ENCODE measurements at regions not wholly inside any gene's neighbourhood (a gene's known extent, or its start where the extent isn't known, plus 50 kb on each side); places are given as distances from the start of the nearest gene placed in this dataset.
"Not testable (repeated sequence)": the region's sequence is repeated elsewhere in the genome, so short reads cannot be mapped to it uniquely, and the experiment has no call there.

- DNase-seq (ENCODE audit: low read depth, low spot score) = no peak
These were observed 250.0 kb upstream of the PDZRN3 start for GRCh38 chr3:73874606-73875369.

GRCh38 chr3:73874161-73874560 is 249.4 kb upstream of the PDZRN3 start:
- no peak for DNase-seq (ENCODE audit: low read depth, low spot score)

- DNase-seq (ENCODE audit: low read depth, low spot score) = no peak
These were observed 244.1 kb upstream of the PDZRN3 start for GRCh38 chr3:73868688-73869315.

- DNase-seq (ENCODE audit: low read depth, low spot score) = no peak
These were observed 242.8 kb upstream of the PDZRN3 start for GRCh38 chr3:73867524-73867923.

GRCh38 chr3:73866846-73867245 is 242.1 kb upstream of the PDZRN3 start:
- no peak for DNase-seq (ENCODE audit: low read depth, low spot score)

GRCh38 chr3:73863546-73864079 is 238.9 kb upstream of the PDZRN3 start:
- DNase-seq (ENCODE audit: low read depth, low spot score) = no peak

- no peak for DNase-seq (ENCODE audit: low read depth, low spot score)
These were observed 231.1 kb upstream of the PDZRN3 start for GRCh38 chr3:73855813-73856212.

- DNase-seq (ENCODE audit: low read depth, low spot score) = no peak
These were observed 223.6 kb upstream of the PDZRN3 start for GRCh38 chr3:73848173-73848906.

GRCh38 chr3:73846951-73847350 is 222.2 kb upstream of the PDZRN3 start:
- DNase-seq (ENCODE audit: low read depth, low spot score) = no peak

GRCh38 chr3:73839032-73839431 is 214.3 kb upstream of the PDZRN3 start:
- no peak for DNase-seq (ENCODE audit: low read depth, low spot score)

GRCh38 chr3:73835945-73836344 is 211.2 kb upstream of the PDZRN3 start:
- DNase-seq (ENCODE audit: low read depth, low spot score) = no peak

- no peak for DNase-seq (ENCODE audit: low read depth, low spot score)
These were observed 207.7 kb upstream of the PDZRN3 start for GRCh38 chr3:73832426-73832825.

GRCh38 chr3:73828348-73828747 is 203.6 kb upstream of the PDZRN3 start:
- no peak for DNase-seq (ENCODE audit: low read depth, low spot score)

- no peak for DNase-seq (ENCODE audit: low read depth, low spot score)
These were observed 203.0 kb upstream of the PDZRN3 start for GRCh38 chr3:73827725-73828211.

GRCh38 chr3:73827204-73827603 is 202.5 kb upstream of the PDZRN3 start:
- DNase-seq (ENCODE audit: low read depth, low spot score) = no peak

- not testable (repeated sequence) for DNase-seq (ENCODE audit: low read depth, low spot score)
These were observed 196.2 kb upstream of the PDZRN3 start for GRCh38 chr3:73820896-73821295.

- no peak for DNase-seq (ENCODE audit: low read depth, low spot score)
These were observed 195.7 kb upstream of the PDZRN3 start for GRCh38 chr3:73820431-73820830.

- no peak for DNase-seq (ENCODE audit: low read depth, low spot score)
These were observed 191.2 kb upstream of the PDZRN3 start for GRCh38 chr3:73815966-73816365.

GRCh38 chr3:73813692-73814292 is 189.1 kb upstream of the PDZRN3 start:
- DNase-seq (ENCODE audit: low read depth, low spot score) = no peak

- DNase-seq (ENCODE audit: low read depth, low spot score) = no peak
These were observed 188.6 kb upstream of the PDZRN3 start for GRCh38 chr3:73813291-73813690.

- DNase-seq (ENCODE audit: low read depth, low spot score) = no peak
These were observed 187.3 kb upstream of the PDZRN3 start for GRCh38 chr3:73812054-73812453.
